Stimulated activated memory B cell treated with anti-CD40 and anti-IgM and Interleukin-4, amounts not matched to agents 10 μg/mL and 1 μg/mL and 100 μg/mL, for 72 hours (primary cell): ENCODE measurements at regions not wholly inside any gene's neighbourhood (a gene's known extent, or its start where the extent isn't known, plus 50 kb on each side); places are given as distances from the start of the nearest gene placed in this dataset.
"Not testable (repeated sequence)": the region's sequence is repeated elsewhere in the genome, so short reads cannot be mapped to it uniquely, and the experiment has no call there.

Source experiments
- ATAC-seq: fragments of 150-1000 bp; cut with Tn5 transposase; 2 replicates; pipeline ENCODE4 v1.10.0; 2021
- H3K27ac Mint-ChIP-seq: one replicate; pipeline ENCODE4 v1.8.0; 2022; ENCODE audit warnings: mild to moderate bottlenecking, mixed read lengths
- H3K27me3 Mint-ChIP-seq: one replicate; pipeline ENCODE4 v1.8.0; 2022; ENCODE audit warnings: mixed read lengths
- H3K36me3 Mint-ChIP-seq: one replicate; pipeline ENCODE4 v1.8.0; 2022; ENCODE audit warnings: mixed read lengths
- H3K4me1 Mint-ChIP-seq: one replicate; pipeline ENCODE4 v1.8.0; 2022; ENCODE audit warnings: mixed read lengths
- H3K4me3 Mint-ChIP-seq: one replicate; pipeline ENCODE4 v1.8.0; 2022; ENCODE audit warnings: mild to moderate bottlenecking, moderate library complexity, mixed read lengths
- H3K9me3 Mint-ChIP-seq: one replicate; pipeline ENCODE4 v1.8.0; 2022; ENCODE audit warnings: mixed read lengths

DNA sequence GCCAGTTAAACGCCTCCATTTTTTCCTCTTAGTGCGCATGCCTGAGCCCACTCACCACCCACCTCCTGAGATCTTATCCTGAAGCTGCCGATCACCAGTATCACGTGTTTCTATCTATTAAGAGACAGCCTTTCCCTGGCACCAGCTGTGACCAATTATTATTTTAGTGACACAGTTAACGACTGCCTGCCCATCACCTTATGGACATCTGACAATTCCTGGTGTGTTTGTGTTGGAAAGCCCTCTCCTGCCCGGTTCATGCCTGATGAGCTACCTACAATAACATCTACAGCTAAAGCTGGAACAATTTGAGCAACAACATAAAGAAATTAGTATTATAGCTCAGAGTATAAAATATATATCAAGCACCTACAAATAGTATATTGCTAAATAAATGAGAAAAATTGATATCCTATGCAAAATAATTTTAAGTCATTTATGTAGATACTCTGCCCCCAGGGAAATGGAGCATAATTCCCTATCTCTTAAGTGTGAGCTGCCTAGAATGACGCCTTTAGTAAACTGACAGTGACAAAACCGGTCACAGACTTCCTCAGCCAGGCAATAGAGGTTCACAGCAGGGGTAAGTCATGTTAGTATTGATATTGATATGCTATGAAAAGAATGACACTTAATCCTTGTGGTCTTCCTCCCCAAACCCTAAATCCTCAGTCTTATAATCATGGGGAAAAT lies 862.2 kb downstream of the TRAM1L1 start:
- Mint-ChIP-seq H3K4me3 (no peak overlapping the region), H3K27me3 (no peaks in the 10 kb centered on the region), H3K27ac (no peak overlapping the region), H3K36me3 (no peaks in the 10 kb centered on the region), H3K4me1 (no peaks in the 10 kb centered on the region), H3K9me3 (peaks cover 4% of the 10 kb centered on the region)
- ATAC-seq = no peak

GRCh38 chr4:116217781-116218180 lies 867.6 kb downstream of the TRAM1L1 start:
- Mint-ChIP-seq H3K4me1 (no peaks in the 10 kb centered on the region), H3K27ac (no peak overlapping the region), H3K9me3 (peaks cover 2% of the 10 kb centered on the region), H3K4me3 (no peak overlapping the region), H3K27me3 (no peaks in the 10 kb centered on the region), H3K36me3 (no peaks in the 10 kb centered on the region)
- ATAC-seq = no peak

GRCh38 chr4:116215622-116216021 lies 869.8 kb downstream of the TRAM1L1 start:
- Mint-ChIP-seq H3K36me3 (no peaks in the 10 kb centered on the region), H3K4me1 (no peaks in the 10 kb centered on the region), H3K4me3 (no peak overlapping the region), H3K9me3 (peaks cover 2% of the 10 kb centered on the region), H3K27ac (no peak overlapping the region), H3K27me3 (no peaks in the 10 kb centered on the region)
- no peak for ATAC-seq

- Mint-ChIP-seq H3K4me3 (no peak overlapping the region), H3K9me3 (peaks cover 2% of the 10 kb centered on the region), H3K36me3 (no peaks in the 10 kb centered on the region), H3K27me3 (no peaks in the 10 kb centered on the region), H3K4me1 (no peaks in the 10 kb centered on the region), H3K27ac (no peak overlapping the region)
- no peak for ATAC-seq
Measured at GRCh38 chr4:116202524-116202923, 882.9 kb downstream of the TRAM1L1 start.

DNA sequence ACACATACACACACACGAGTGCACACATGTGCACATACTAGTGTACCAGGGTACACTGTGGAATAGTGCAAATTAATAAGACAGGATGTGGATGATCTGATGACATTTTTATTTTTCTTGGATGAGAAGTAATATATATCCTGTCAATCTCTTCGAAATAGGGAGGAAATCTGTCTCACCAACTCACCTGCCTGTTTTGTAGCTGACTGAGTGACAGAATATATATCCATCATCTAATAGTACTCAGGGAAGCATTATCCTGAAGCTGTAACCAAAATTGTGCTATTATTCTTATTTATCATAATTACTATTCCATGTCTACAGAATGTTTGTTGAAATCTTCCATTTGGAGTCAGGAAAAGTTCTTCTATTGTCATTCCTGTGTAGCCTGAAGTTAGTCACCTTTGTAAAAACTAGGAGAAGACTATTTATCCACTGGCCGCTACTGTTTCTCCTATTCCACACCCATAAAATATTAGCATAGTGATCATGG lies 888.0 kb downstream of the TRAM1L1 start:
- Mint-ChIP-seq H3K36me3 (no peaks in the 10 kb centered on the region), H3K9me3 (no peaks in the 10 kb centered on the region), H3K4me3 (no peak overlapping the region)

GRCh38 chr4:116183241-116183640 lies 902.1 kb downstream of the TRAM1L1 start:
- no peaks in the 10 kb centered on the region for H3K4me1 Mint-ChIP-seq
- H3K27ac Mint-ChIP-seq = no peak overlapping the region
- no peak for ATAC-seq
- H3K9me3 Mint-ChIP-seq = no peaks in the 10 kb centered on the region
- H3K36me3 Mint-ChIP-seq = no peaks in the 10 kb centered on the region
- no peaks in the 10 kb centered on the region for H3K27me3 Mint-ChIP-seq
- H3K4me3 Mint-ChIP-seq = no peak overlapping the region

More for the DNA sequence above, 888.0 kb downstream of the TRAM1L1 start:
- no peaks in the 10 kb centered on the region for H3K27me3 Mint-ChIP-seq
- ATAC-seq = no peak
- H3K4me1 Mint-ChIP-seq = no peaks in the 10 kb centered on the region
- no peak overlapping the region for H3K27ac Mint-ChIP-seq

DNA sequence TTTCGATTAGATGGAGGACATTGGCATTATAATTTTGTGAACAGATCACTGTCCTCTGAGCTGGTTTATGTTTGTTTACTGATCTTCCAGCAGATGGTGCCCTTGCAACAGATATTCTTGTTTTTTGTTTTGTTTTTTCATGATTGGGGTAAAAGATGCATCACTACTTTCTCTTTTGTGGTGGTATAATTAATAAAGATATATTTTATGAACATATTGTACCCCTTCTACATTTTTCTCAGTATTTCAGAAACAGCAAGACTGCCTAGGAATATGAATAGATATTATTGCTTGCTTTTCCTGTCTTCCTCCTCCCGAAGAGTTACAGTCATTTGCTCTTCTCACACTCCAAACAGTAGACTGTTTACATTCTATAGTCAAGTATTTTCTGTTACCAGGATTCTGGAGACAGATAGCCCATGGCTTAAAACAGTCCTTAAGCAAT lies 905.2 kb downstream of the TRAM1L1 start:
- Mint-ChIP-seq H3K36me3 (no peaks in the 10 kb centered on the region), H3K27ac (no peak overlapping the region)
- ATAC-seq = no peak

DNA sequence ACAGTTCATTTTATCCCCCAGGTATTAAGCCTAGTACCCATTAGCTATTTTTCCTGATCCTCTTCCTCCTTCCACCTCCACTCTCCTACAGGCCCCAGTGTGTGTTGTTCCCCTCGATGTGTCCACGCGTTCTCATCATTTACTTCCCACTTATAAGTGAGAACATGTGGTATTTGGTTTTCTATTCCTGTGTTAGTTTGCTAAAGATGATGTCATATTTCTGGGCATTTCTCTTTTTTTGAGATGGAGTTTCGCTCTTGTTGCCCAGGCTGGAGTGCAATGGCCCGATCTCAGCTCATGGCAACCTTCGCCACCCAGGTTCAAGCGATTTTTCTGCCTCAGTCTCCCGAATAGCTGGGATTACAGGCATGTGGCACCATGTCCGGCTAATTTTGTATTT lies 934.0 kb downstream of the TRAM1L1 start:
- not testable (repeated sequence) for H3K27ac Mint-ChIP-seq, H3K36me3 Mint-ChIP-seq, H3K4me3 Mint-ChIP-seq, ATAC-seq, H3K4me1 Mint-ChIP-seq, H3K27me3 Mint-ChIP-seq, H3K9me3 Mint-ChIP-seq

More for the DNA sequence above, 905.2 kb downstream of the TRAM1L1 start:
- Mint-ChIP-seq H3K27me3 (no peaks in the 10 kb centered on the region), H3K9me3 (no peaks in the 10 kb centered on the region), H3K4me3 (no peak overlapping the region), H3K4me1 (no peaks in the 10 kb centered on the region)

DNA sequence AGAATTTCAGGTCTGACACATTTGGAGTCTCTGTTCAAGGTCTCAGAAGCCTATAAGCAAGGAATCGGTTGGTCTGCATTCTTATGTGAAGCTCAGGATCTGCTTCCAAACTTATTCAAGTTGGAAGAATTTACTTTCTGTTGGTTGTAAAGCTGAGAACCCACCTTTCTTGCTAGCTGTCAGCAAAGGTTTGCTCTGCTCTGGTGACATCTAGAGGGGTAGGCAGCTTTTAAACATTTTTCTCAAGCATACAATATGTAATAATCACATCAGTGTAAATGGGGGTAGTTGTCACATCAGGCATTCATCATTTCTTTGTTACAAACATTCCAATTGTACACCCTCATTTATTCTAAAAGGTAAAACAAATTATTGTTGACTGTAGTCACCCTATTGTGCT lies 935.2 kb downstream of the TRAM1L1 start:
- no peaks in the 10 kb centered on the region for H3K36me3 Mint-ChIP-seq
- no peak overlapping the region for H3K4me3 Mint-ChIP-seq
- ATAC-seq = no peak
- no peaks in the 10 kb centered on the region for H3K4me1 Mint-ChIP-seq
- H3K9me3 Mint-ChIP-seq = peaks cover 3% of the 10 kb centered on the region
- H3K27ac Mint-ChIP-seq = no peak overlapping the region
- no peaks in the 10 kb centered on the region for H3K27me3 Mint-ChIP-seq

- Mint-ChIP-seq H3K4me3 (no peak overlapping the region), H3K36me3 (no peaks in the 10 kb centered on the region), H3K9me3 (no peaks in the 10 kb centered on the region), H3K27ac (no peak overlapping the region), H3K4me1 (no peaks in the 10 kb centered on the region), H3K27me3 (no peaks in the 10 kb centered on the region)
- no peak for ATAC-seq
Measured at GRCh38 chr4:116143198-116143597, 942.2 kb downstream of the TRAM1L1 start.

DNA sequence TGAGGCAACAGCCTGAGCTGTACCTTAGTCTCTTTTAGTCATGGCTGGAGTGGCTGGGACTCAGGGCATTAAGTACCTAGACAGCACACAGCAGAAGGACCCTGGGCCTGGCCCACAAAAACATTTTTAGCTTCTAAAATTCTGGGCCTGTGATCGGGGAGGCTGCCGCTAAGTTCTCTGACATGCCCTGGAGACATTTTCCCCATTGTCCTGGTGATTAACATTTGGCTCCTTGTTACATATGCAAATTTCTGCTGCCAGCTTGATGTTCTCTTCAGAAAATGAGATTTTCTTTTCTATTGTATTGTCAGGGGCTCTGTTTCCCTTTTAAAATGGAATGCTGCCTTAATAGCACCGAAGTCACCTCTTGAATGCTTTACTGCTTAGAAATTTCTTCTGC lies 952.4 kb downstream of the TRAM1L1 start:
- Mint-ChIP-seq H3K4me3 (no peak overlapping the region), H3K27me3 (no peaks in the 10 kb centered on the region), H3K4me1 (no peaks in the 10 kb centered on the region), H3K36me3 (no peaks in the 10 kb centered on the region), H3K9me3 (peaks cover 6% of the 10 kb centered on the region), H3K27ac (no peak overlapping the region)
- ATAC-seq = no peak

- ATAC-seq = no peak
- H3K27me3 Mint-ChIP-seq = no peaks in the 10 kb centered on the region
- no peak overlapping the region for H3K4me3 Mint-ChIP-seq
- no peaks in the 10 kb centered on the region for H3K4me1 Mint-ChIP-seq
- H3K9me3 Mint-ChIP-seq = peaks cover 2% of the 10 kb centered on the region
- H3K27ac Mint-ChIP-seq = no peak overlapping the region
- no peaks in the 10 kb centered on the region for H3K36me3 Mint-ChIP-seq
Measured at GRCh38 chr4:116126794-116127193, 958.6 kb downstream of the TRAM1L1 start.

- Mint-ChIP-seq H3K27ac (no peak overlapping the region), H3K27me3 (no peaks in the 10 kb centered on the region), H3K4me1 (no peaks in the 10 kb centered on the region), H3K36me3 (no peaks in the 10 kb centered on the region), H3K9me3 (peaks cover 2% of the 10 kb centered on the region), H3K4me3 (no peak overlapping the region)
- ATAC-seq = no peak
Measured at GRCh38 chr4:116122124-116122523, 963.3 kb downstream of the TRAM1L1 start.

- Mint-ChIP-seq H3K9me3 (no peaks in the 10 kb centered on the region), H3K27ac (no peak overlapping the region), H3K4me1 (no peaks in the 10 kb centered on the region), H3K36me3 (no peaks in the 10 kb centered on the region), H3K27me3 (no peaks in the 10 kb centered on the region), H3K4me3 (no peak overlapping the region)
- no peak for ATAC-seq
Measured at GRCh38 chr4:116118221-116118620, 967.2 kb downstream of the TRAM1L1 start.

GRCh38 chr4:116112861-116113260 lies 972.5 kb downstream of the TRAM1L1 start:
- not testable (repeated sequence) for H3K4me1 Mint-ChIP-seq, H3K4me3 Mint-ChIP-seq, H3K9me3 Mint-ChIP-seq, H3K27me3 Mint-ChIP-seq, ATAC-seq, H3K27ac Mint-ChIP-seq, H3K36me3 Mint-ChIP-seq

DNA sequence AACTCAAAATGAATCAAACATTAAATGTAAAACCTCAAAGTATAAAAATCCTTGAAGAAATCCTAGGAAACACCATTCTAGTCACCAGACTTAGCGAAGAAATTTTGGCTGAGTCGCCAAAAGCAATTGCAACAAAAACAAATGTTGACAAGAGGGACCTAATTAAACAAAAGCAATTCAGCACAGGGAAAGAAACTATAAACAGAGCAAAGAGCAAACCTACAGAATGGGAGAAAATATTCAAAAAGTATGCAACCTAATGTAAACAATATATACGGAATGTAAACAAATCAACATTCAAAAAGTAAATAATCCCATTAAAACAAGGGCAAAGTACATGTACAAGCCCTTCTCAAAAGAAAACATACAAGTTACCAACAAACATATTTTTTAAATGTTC lies 974.7 kb downstream of the TRAM1L1 start:
- Mint-ChIP-seq H3K27me3 (no peaks in the 10 kb centered on the region), H3K36me3 (no peaks in the 10 kb centered on the region), H3K4me1 (no peaks in the 10 kb centered on the region), H3K4me3 (no peak overlapping the region), H3K9me3 (peaks cover 3% of the 10 kb centered on the region), H3K27ac (no peak overlapping the region)
- no peak for ATAC-seq
